ENCODE measurements at regions not wholly inside any gene's neighbourhood (a gene's known extent, or its start where the extent isn't known, plus 50 kb on each side); places are given as distances from the start of the nearest gene placed in this dataset.
"Not testable (repeated sequence)": the region's sequence is repeated elsewhere in the genome, so short reads cannot be mapped to it uniquely, and the experiment has no call there.

DNA sequence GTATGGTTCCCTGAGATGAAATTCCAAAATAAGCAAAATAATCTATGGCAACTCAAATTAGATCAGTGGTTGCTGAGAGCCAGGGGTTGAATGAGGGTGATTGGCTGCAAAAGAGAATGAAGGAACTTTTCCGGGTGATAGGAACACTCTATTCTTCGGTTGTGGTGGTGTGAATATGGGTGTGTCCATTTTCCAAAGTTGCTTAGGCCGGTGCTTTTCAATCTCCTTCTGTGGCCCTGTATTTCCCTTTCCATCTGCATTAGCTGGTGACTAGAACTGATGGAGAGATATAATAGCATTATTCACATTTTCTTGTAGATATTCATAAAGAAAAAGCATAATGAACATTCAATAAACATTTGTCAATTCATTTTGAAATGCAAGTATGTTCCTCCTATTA, 382.9 kb downstream of the TFEC start:
- DNase-seq (ENCODE audit: low spot score) = no peak

GRCh38 chr7:115642194-115642593, 388.4 kb downstream of the TFEC start:
- DNase-seq (ENCODE audit: low spot score) = no peak

DNA sequence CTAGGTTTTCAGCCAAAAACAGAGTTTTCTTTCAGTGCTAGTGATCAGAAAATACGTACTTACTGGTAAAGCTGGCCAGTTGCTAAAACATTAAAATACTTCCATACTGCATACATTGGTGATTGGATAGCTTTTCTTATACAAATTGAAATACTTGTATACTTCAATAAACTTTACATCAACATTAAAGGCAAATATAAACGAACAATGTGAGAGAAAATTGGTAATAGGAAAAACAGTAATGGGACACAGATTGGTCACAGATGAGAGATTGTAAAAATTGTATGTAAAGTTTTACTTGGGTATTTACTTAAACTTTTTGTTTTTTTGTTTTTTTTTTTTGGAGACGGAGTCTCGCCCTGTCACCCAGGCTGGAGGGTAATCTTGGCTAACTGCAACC, 391.7 kb downstream of the TFEC start:
- DNase-seq (ENCODE audit: low spot score) = no peak

GRCh38 chr7:115637128-115637527, 393.4 kb downstream of the TFEC start:
- DNase-seq (ENCODE audit: low spot score) = no peak

DNA sequence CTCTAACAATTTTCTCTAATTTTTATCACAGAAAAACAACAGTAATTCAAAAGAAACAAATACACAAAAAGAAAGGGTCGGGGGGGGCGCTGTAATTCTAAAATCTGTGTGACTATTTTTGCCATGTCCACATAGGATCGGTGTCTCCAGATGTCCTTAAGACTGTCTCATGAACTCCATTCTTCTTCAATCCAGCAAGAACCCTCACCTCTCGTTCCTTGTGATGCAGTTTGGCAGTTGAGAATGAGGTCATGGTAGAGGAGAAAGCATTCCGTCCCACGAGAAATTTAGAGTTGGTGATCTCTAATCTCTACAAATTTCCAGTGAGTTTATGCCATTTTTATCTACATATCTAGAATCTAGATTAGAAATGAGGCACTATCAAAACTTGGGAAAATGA, 394.7 kb downstream of the TFEC start:
- DNase-seq (ENCODE audit: low spot score) = no peak

- no peak for DNase-seq (ENCODE audit: low spot score)
Measured at GRCh38 chr7:115635376-115635775, 395.2 kb downstream of the TFEC start.

- DNase-seq (ENCODE audit: low spot score) = no peak
Measured at GRCh38 chr7:115634633-115635032, 395.9 kb downstream of the TFEC start.

DNA sequence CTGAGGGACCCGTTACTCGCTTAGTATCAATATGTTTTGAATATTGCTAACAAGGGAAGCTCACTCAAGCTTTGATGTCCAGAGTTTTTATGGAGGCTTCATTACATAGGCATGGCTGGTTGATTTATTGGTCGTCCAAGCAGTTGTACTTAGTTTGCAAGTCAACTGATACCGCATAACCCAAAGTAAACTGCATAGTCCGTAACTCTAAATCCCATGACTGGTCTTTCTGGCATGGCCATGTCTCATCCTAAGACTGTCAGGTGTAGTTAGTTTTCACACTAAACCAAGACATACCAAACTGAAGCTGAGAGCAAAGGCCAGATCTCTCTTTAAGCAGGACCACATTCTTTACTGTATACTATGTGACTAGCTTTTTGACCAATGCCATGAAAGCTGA, 397.9 kb downstream of the TFEC start:
- no peak for DNase-seq (ENCODE audit: low spot score)

DNA sequence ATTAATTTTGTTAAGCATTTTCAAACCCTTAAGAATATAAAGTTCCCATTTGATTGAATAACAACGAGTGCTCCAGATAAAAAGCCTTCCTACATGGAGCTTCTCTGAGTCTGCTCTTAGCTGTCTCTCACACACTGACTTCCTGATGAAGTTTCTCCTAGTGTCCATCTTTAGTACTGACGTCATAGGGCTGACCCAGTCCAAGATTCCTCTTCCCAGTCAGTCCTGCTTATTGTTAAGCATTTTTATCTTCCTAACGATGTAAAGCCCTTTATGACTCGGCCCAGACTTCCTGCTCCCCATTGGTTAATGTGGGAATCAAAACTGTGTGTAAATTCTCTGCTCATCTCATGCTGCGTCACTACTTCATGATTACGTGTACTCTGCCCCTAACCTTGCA, 398.8 kb downstream of the TFEC start:
- no peak for DNase-seq (ENCODE audit: low spot score)

DNA sequence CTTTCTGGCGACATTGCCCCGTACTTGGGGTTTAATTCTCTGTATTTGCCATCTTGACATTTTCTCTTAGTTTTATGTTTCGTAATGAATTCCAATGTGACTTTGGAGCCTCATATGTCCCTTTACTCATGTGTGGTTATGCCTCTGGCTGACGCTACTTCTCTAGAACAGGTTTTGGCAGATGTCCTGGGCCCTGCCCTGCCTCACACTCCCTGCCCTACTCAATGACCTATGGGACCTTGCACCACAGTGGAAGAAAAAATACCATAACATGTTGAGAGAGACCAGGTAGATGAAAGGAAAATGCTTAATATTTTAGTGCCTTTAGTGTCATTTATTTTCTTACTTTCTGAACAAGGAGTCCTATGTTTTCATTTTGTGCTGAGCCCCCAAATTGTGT, 400.5 kb downstream of the TFEC start:
- no peak for DNase-seq (ENCODE audit: low spot score)

GRCh38 chr7:115618676-115619075, 411.9 kb downstream of the TFEC start:
- no peak for DNase-seq (ENCODE audit: low spot score)

- no peak for DNase-seq (ENCODE audit: low spot score)
Measured at GRCh38 chr7:115613836-115614235, 416.7 kb downstream of the TFEC start.

- DNase-seq (ENCODE audit: low spot score) = no peak
Measured at GRCh38 chr7:115603416-115603815, 427.1 kb downstream of the TFEC start.

- DNase-seq (ENCODE audit: low spot score) = no peak
Measured at GRCh38 chr7:115600207-115600606, 430.4 kb downstream of the TFEC start.

DNA sequence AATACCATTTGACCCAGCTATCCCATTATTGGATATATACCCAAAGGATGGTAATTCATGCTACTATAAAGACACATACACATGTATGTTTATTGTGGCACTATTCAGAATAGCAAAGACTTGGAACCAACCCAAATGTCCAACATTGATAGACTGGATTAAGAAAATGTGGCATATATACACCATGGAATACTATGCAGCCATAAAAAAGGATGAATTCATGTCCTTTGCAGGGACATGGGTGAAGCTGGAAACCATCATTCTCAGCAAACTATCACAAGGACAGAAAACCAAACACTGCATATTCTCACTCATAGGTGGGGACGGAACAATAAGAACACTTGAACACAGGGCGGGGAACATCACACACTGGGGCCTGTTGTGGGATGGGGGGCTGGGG, 431.4 kb downstream of the TFEC start:
- not testable (repeated sequence) for DNase-seq (ENCODE audit: low spot score)

DNA sequence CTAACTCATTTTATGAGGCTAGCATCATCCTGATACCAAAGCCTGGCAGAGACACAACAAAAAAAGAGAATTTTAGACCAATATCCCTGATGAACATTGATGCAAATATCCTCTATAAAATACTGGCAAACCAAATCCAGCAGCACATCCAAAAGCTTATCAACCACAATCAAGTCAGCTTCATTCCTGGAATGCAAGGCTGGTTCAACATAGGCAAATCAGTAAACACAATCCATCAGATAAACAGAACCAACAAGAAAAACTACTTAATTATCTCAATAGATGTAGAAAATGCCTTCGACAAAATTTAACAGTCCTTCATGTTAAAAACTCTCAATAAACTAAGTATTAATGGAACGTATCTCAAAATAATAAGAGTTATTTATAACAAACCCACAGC, 433.3 kb downstream of the TFEC start:
- DNase-seq (ENCODE audit: low spot score) = not testable (repeated sequence)

DNA sequence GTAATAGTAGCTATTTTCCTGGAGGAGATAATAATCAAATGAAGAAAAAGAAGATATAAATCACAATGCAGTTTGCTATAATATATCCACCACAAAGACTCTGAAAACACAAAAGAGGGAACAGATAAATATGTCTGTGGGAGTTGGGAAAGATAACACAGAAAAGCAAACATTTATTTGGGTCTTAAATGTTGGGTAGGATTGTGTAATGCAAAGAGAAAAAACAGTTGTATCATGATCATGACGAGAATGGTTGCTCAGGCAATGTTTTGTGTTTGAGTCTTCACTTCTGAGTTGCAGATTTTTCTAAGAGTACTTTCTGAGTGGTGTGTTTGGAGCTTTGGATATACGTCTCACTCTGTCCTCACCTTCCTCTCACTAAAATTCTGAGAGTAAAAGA, 437.5 kb downstream of the TFEC start:
- DNase-seq (ENCODE audit: low spot score) = no peak

- no peak for DNase-seq (ENCODE audit: low spot score)
Measured at GRCh38 chr7:115585015-115585718, 445.4 kb downstream of the TFEC start.

DNA sequence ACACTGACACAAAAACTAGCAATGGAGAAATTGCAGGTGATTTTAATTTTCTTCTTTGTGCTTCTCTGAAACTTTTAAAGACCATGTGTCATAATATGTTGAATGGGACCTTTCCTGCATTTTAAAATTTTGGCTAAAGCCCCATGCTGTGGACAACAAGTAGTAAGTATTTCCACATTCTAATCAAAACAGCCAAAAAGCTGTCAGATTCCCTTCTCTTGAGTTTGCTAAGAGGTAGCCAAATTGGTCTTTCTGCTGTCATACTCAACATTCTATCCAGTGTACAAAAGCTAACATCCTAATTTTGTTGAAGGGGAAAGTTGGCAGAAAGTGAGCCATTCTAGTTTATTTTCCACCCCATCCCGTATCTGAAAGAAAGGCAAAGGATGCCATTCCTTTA, 447.6 kb downstream of the TFEC start:
- DNase-seq (ENCODE audit: low spot score) = no peak

GRCh38 chr7:115578576-115578975, 452.0 kb downstream of the TFEC start:
- DNase-seq (ENCODE audit: low spot score) = no peak

- no peak for DNase-seq (ENCODE audit: low spot score)
Measured at GRCh38 chr7:115574681-115575291, 455.8 kb downstream of the TFEC start.

GRCh38 chr7:115572111-115572510, 458.5 kb downstream of the TFEC start:
- peak; percentile 8 for DNase-seq (ENCODE audit: low spot score)

DNA sequence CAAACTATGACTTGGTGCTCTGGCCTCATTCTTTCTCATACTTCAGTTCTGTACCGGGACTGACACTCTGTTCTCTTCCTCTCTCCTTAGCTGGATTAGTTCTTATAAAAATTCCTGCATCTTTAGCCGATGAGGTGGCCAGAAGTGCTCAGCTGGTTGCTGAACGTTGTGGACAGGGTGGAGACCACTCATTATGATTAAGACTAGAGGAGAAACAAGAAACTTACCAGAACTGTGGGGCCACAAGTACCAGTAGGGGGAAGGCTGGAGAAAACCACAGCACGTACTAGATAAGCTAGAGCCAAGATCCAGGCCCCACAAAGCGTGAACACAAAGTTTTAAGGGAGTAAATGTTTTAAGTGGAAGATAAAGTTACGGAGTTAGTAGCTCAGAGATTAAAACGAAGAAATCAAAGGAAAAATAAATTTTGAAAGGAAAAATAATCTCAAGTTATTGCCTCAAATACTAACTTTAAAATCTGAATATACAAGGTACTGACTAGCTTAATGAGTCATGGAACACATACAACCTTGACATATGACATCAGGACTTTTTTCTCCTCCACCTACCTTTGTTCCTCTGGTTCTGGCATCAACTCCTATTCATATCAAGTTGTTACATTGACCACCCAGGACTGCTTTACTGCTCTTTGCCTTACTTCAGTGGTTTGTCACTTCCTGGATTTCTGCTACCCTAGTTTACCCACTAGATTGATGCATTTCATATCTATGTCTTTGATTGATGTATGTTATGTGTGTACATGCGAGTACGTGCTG, 469.0 kb downstream of the TFEC start:
- no peak for DNase-seq (ENCODE audit: low spot score)
